GM19395 (cell line): ENCODE measurements at regions not wholly inside any gene's neighbourhood (a gene's known extent, or its start where the extent isn't known, plus 50 kb on each side); places are given as distances from the start of the nearest gene placed in this dataset.

Experiments
- ATAC-seq: cut with Tn5 transposase; IDR thresholded peaks from one replicate; pipeline ENCODE4 v1.9.1; 2021; ENCODE audit warnings: mild to moderate bottlenecking, moderate library complexity; ENCODE audit not compliant: unreplicated experiment

GRCh38 chr22:48055827-48056226 is 1293.4 kb downstream of the TBC1D22A start:
- ATAC-seq: no peak

GRCh38 chr22:48055185-48055584 is 1292.7 kb downstream of the TBC1D22A start:
- ATAC-seq: no peak

- no peak for ATAC-seq
Observed at GRCh38 chr22:48054596-48054995, 1292.1 kb downstream of the TBC1D22A start.

GRCh38 chr22:48053973-48054372 is 1291.5 kb downstream of the TBC1D22A start:
- ATAC-seq: no peak

- ATAC-seq: no peak
Observed at GRCh38 chr22:48053486-48053885, 1291.0 kb downstream of the TBC1D22A start.

- no peak for ATAC-seq
Observed at GRCh38 chr22:48052621-48052890, 1290.1 kb downstream of the TBC1D22A start.

- ATAC-seq: no peak
Observed at GRCh38 chr22:48051796-48052620, 1289.6 kb downstream of the TBC1D22A start.

GRCh38 chr22:48050836-48051235 is 1288.4 kb downstream of the TBC1D22A start:
- no peak for ATAC-seq

GRCh38 chr22:48049116-48049515 is 1286.7 kb downstream of the TBC1D22A start:
- ATAC-seq: no peak

GRCh38 chr22:48047722-48048500 is 1285.5 kb downstream of the TBC1D22A start:
- no peak for ATAC-seq

- ATAC-seq: peak; percentile 95
Observed at GRCh38 chr22:48045369-48045768, 1282.9 kb downstream of the TBC1D22A start.

GRCh38 chr22:48044487-48045060 is 1282.1 kb downstream of the TBC1D22A start:
- no peak for ATAC-seq

GRCh38 chr22:48043581-48043980 is 1281.1 kb downstream of the TBC1D22A start:
- ATAC-seq: no peak

- no peak for ATAC-seq
Observed at GRCh38 chr22:48042621-48043395, 1280.4 kb downstream of the TBC1D22A start.

GRCh38 chr22:48039326-48039725 is 1276.9 kb downstream of the TBC1D22A start:
- ATAC-seq: no peak

- no peak for ATAC-seq
Observed at GRCh38 chr22:48037618-48038017, 1275.2 kb downstream of the TBC1D22A start.

GRCh38 chr22:48035897-48036296 is 1273.4 kb downstream of the TBC1D22A start:
- ATAC-seq: no peak

- no peak for ATAC-seq
Observed at GRCh38 chr22:48031589-48031988, 1269.1 kb downstream of the TBC1D22A start.

- ATAC-seq: no peak
Observed at GRCh38 chr22:48025096-48025495, 1262.6 kb downstream of the TBC1D22A start.

- no peak for ATAC-seq
Observed at GRCh38 chr22:48021991-48022401, 1259.5 kb downstream of the TBC1D22A start.

- ATAC-seq: no peak
Observed at GRCh38 chr22:48018346-48018745, 1255.9 kb downstream of the TBC1D22A start.
